H9 (cell line): ENCODE measurements at regions not wholly inside any gene's neighbourhood (a gene's known extent, or its start where the extent isn't known, plus 50 kb on each side); places are given as distances from the start of the nearest gene placed in this dataset.

Experiments used
- DNase-seq: peaks from one replicate; pipeline ENCODE4 v3.0.0-alpha.2; 2017
- H2AFZ ChIP-seq: one replicate; pipeline ENCODE4 v1.6.1; 2013; ENCODE audit warnings: mild to moderate bottlenecking, low read length, control low read depth, moderate library complexity
- H2AK5ac ChIP-seq: 2 replicates; pipeline ENCODE4 v1.6.1; 2013; ENCODE audit warnings: low read length, control low read depth, mixed read lengths; ENCODE audit not compliant: insufficient read length
- H2BK120ac ChIP-seq: one replicate; pipeline ENCODE4 v1.6.1; 2013; ENCODE audit warnings: low read depth, mild to moderate bottlenecking, low read length, control low read depth, inconsistent platforms; ENCODE audit not compliant: poor library complexity, severe bottlenecking
- H2BK12ac ChIP-seq: 2 replicates; pipeline ENCODE4 v1.6.1; 2013; ENCODE audit warnings: low read length, control low read depth, mixed read lengths, low read depth; ENCODE audit not compliant: insufficient read length
- H2BK15ac ChIP-seq: 2 replicates; pipeline ENCODE4 v1.6.1; 2013; ENCODE audit warnings: low read depth, low read length, control low read depth
- H2BK20ac ChIP-seq: one replicate; pipeline ENCODE4 v1.6.1; 2013; ENCODE audit warnings: low read depth, mild to moderate bottlenecking, low read length, control low read depth, inconsistent platforms; ENCODE audit not compliant: poor library complexity, severe bottlenecking
- H2BK5ac ChIP-seq: 2 replicates; pipeline ENCODE4 v1.6.1; 2013; ENCODE audit warnings: low read length, control low read depth, mixed read lengths; ENCODE audit not compliant: insufficient read length
- H3K14ac ChIP-seq: 2 replicates; pipeline ENCODE4 v1.6.1; 2013; ENCODE audit warnings: low read length, control low read depth; ENCODE audit not compliant: insufficient read depth
- H3K18ac ChIP-seq: 2 replicates; pipeline ENCODE4 v1.6.1; 2013; ENCODE audit warnings: low read depth, mild to moderate bottlenecking, mixed read lengths, low read length, control low read depth; ENCODE audit not compliant: insufficient read length
- H3K23ac ChIP-seq: 2 replicates; pipeline ENCODE4 v1.6.1; 2013; ENCODE audit warnings: low read length, control low read depth, mixed read lengths, low read depth; ENCODE audit not compliant: insufficient read length
- H3K23me2 ChIP-seq: 2 replicates; pipeline ENCODE4 v1.6.1; 2013; ENCODE audit warnings: low read depth, mild to moderate bottlenecking, mixed read lengths, low read length, control low read depth; ENCODE audit not compliant: insufficient read length, poor library complexity, severe bottlenecking
- H3K27ac ChIP-seq: 2 replicates; pipeline ENCODE4 v1.5.1; 2013; ENCODE audit warnings: low read length, control low read depth, mixed read lengths, low read depth; ENCODE audit not compliant: insufficient read length
- H3K27me3 ChIP-seq: 2 replicates; pipeline ENCODE4 v1.6.1; 2013; ENCODE audit warnings: low read length, control low read depth, inconsistent platforms; ENCODE audit not compliant: insufficient read depth
- H3K4ac ChIP-seq: 2 replicates; pipeline ENCODE4 v1.6.1; 2013; ENCODE audit warnings: low read depth, mild to moderate bottlenecking, control low read depth, inconsistent platforms, low read length, moderate library complexity
- H3K4me1 ChIP-seq: 2 replicates; pipeline ENCODE4 v1.6.1; 2013; ENCODE audit warnings: low read length, control low read depth, inconsistent platforms; ENCODE audit not compliant: insufficient read depth
- H3K4me2 ChIP-seq: 2 replicates; pipeline ENCODE4 v1.6.1; 2013; ENCODE audit warnings: low read length, control low read depth, mixed read lengths; ENCODE audit not compliant: insufficient read length, insufficient read depth
- H3K56ac ChIP-seq: 2 replicates; pipeline ENCODE4 v1.6.1; 2013; ENCODE audit warnings: low read depth, mild to moderate bottlenecking, mixed read lengths, low read length, control low read depth; ENCODE audit not compliant: insufficient read length
- H3K79me1 ChIP-seq: 2 replicates; pipeline ENCODE4 v1.6.1; 2013; ENCODE audit warnings: low read depth, mild to moderate bottlenecking, moderate library complexity, low read length, control low read depth, inconsistent platforms; ENCODE audit not compliant: insufficient read depth, poor library complexity, severe bottlenecking
- H3K79me2 ChIP-seq: 2 replicates; pipeline ENCODE4 v1.6.1; 2013; ENCODE audit warnings: low read length, control low read depth, inconsistent platforms; ENCODE audit not compliant: insufficient read depth
- H3K9ac ChIP-seq: 2 replicates; pipeline ENCODE4 v1.6.1; 2013; ENCODE audit warnings: low read length, control low read depth, mixed read lengths; ENCODE audit not compliant: insufficient read length; ENCODE audit errors: extremely low read depth
- H3K9me3 ChIP-seq: one replicate; pipeline ENCODE4 v1.6.1; 2013; ENCODE audit warnings: low read depth, low read length, inconsistent platforms; ENCODE audit not compliant: control insufficient read depth
- H3T11ph ChIP-seq: one replicate; pipeline ENCODE4 v1.6.1; 2013; ENCODE audit warnings: mild to moderate bottlenecking, low read length, control low read depth, inconsistent platforms
- H4K20me1 ChIP-seq: one replicate; pipeline ENCODE4 v1.6.1; 2013; ENCODE audit not compliant: control insufficient read depth, insufficient read length, insufficient read depth
- H4K5ac ChIP-seq: 2 replicates; pipeline ENCODE4 v1.6.1; 2013; ENCODE audit warnings: low read depth, mild to moderate bottlenecking, mixed read lengths, low read length, control low read depth; ENCODE audit not compliant: insufficient read length
- H4K8ac ChIP-seq: replicated peaks from 2 replicates; pipeline ENCODE4 v1.6.1; 2013; ENCODE audit warnings: low read length, control low read depth, mixed read lengths, low read depth; ENCODE audit not compliant: insufficient read length
- H4K91ac ChIP-seq: 2 replicates; pipeline ENCODE4 v1.6.1; 2013; ENCODE audit warnings: low read depth, mild to moderate bottlenecking, moderate library complexity, mixed read lengths, low read length, control low read depth; ENCODE audit not compliant: insufficient read length
- H3K27ac Mint-ChIP-seq, 3 experiments: 2 replicates in 2 of 3; 3 replicates in 1 of 3; pipeline ENCODE4 v1.8.0; 2020 to 2021; ENCODE audit warnings: mixed read lengths in 3 of 3, mild to moderate bottlenecking in 1 of 3, moderate library complexity in 1 of 3
- H3K27me3 Mint-ChIP-seq: 2 replicates; pipeline ENCODE4 v1.8.0; 2021; ENCODE audit warnings: low read depth, mild to moderate bottlenecking, moderate library complexity, mixed read lengths
- H3K36me3 Mint-ChIP-seq, 3 experiments: 2 replicates in 2 of 3; 3 replicates in 1 of 3; pipeline ENCODE4 v1.8.0; 2020 to 2021; ENCODE audit warnings: low read depth in 3 of 3, mixed read lengths in 3 of 3; ENCODE audit not compliant: insufficient read depth in 1 of 3
- H3K4me1 Mint-ChIP-seq, 2 experiments: 2 replicates each; pipeline ENCODE4 v1.8.0; 2020; ENCODE audit warnings: mixed read lengths in 2 of 2
- H3K4me3 Mint-ChIP-seq, 2 experiments: 2 replicates in 1 of 2; 3 replicates in 1 of 2; pipeline ENCODE4 v1.8.0; 2020 to 2021; ENCODE audit warnings: mild to moderate bottlenecking in 2 of 2, mixed read lengths in 2 of 2, moderate library complexity in 1 of 2
- H3K9me3 Mint-ChIP-seq, 2 experiments: 2 replicates in 1 of 2; 3 replicates in 1 of 2; pipeline ENCODE4 v1.8.0; 2020; ENCODE audit warnings: mild to moderate bottlenecking in 2 of 2, mixed read lengths in 2 of 2, moderate library complexity in 1 of 2
- WGBS: extraction: QIAGEN DNeasy Blood & Tissue Kit; methylation state at CpG from one replicate; pipeline ENCODE4 v1.1.7; 2013; ENCODE audit warnings: missing lambda C conversion rate, low lambda C conversion rate, mixed read lengths; ENCODE audit not compliant: insufficient read length; ENCODE audit errors: extremely low coverage; 5-methylcytosine and 5-hydroxymethylcytosine counted together
- TF ChIP-seq, protein P1 (sequence below): fragments of 200-600 bp; sonication (generic); conservative IDR thresholded peaks from 3 replicates; pipeline ENCODE4 v1.8.0; 2021; ENCODE audit warnings: antibody characterized with exemption, mild to moderate bottlenecking

DNA sequence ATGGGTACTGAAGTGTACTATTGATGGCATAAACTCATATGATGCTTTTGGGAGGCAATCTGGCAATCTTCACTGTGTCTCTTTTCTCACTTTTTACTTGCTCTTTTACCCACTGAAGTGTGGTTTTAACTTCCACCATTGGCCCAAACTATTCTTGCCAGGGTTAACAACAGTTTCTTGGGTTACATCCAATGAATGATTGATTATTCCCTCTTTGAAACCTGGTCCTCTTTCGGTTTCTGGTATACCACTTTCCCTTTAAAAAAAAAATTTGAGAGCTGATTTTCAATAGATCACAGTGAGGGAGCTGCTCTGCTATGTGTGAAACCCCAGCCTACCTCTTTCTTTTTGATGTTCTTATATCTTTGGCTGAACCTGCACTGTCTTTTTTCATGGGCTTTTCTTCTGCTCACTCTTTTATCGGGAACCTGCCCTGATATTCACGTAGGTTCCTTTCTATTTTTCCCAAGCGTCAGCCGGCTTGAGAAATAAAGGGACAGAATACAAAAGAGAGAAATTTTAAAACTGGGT, 56.1 kb upstream of the OR4E1 start:
- Mint-ChIP-seq H3K4me3 (no peak overlapping the region), H3K9me3 (no peaks in the 10 kb centered on the region), H3K27ac (peak overlapping the region in 1 of 3 experiments; percentile 28; a peak in 1 of 7 replicates), H3K4me1 (peaks cover 9 to 13% of the 10 kb centered on the region in 2 experiments), H3K27me3 (peaks cover 8% of the 10 kb centered on the region), H3K36me3 (no peaks in the 10 kb centered on the region; a peak in 1 of 7 replicates)
- Histone ChIP-seq H2BK20ac (no peak overlapping the region), H2AK5ac (no peak overlapping the region), H3K23ac (no peak overlapping the region), H4K5ac (no peak overlapping the region), H3K9ac (no peak overlapping the region), H3K27ac (no peak overlapping the region), H3T11ph (no peak overlapping the region), H2BK15ac (no peak overlapping the region), H2BK120ac (no peak overlapping the region), H3K4me2 (no peak overlapping the region), H3K9me3 (no peaks in the 10 kb centered on the region), H3K4ac (no peak overlapping the region), H3K14ac (no peak overlapping the region), H3K18ac (no peak overlapping the region), H3K27me3 (no peaks in the 10 kb centered on the region), H3K4me1 (no peaks in the 10 kb centered on the region), H3K56ac (no peak overlapping the region), H2AFZ (no peak overlapping the region), H3K23me2 (no peaks in the 10 kb centered on the region), H3K79me1 (no peaks in the 10 kb centered on the region), H4K91ac (no peak overlapping the region), H4K20me1 (no peaks in the 10 kb centered on the region), H2BK12ac (no peak overlapping the region), H3K79me2 (no peaks in the 10 kb centered on the region), H2BK5ac (no peak overlapping the region), H4K8ac (no peak overlapping the region)
- DNase-seq, result no peak
- WGBS, result no CpG with 5 or more reads among the region's 5 CpGs
- TF ChIP-seq, protein P1, sequence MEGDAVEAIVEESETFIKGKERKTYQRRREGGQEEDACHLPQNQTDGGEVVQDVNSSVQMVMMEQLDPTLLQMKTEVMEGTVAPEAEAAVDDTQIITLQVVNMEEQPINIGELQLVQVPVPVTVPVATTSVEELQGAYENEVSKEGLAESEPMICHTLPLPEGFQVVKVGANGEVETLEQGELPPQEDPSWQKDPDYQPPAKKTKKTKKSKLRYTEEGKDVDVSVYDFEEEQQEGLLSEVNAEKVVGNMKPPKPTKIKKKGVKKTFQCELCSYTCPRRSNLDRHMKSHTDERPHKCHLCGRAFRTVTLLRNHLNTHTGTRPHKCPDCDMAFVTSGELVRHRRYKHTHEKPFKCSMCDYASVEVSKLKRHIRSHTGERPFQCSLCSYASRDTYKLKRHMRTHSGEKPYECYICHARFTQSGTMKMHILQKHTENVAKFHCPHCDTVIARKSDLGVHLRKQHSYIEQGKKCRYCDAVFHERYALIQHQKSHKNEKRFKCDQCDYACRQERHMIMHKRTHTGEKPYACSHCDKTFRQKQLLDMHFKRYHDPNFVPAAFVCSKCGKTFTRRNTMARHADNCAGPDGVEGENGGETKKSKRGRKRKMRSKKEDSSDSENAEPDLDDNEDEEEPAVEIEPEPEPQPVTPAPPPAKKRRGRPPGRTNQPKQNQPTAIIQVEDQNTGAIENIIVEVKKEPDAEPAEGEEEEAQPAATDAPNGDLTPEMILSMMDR, result no peak
